ENCODE measurements at regions not wholly inside any gene's neighbourhood (a gene's known extent, or its start where the extent isn't known, plus 50 kb on each side); places are given as distances from the start of the nearest gene placed in this dataset.

DNA sequence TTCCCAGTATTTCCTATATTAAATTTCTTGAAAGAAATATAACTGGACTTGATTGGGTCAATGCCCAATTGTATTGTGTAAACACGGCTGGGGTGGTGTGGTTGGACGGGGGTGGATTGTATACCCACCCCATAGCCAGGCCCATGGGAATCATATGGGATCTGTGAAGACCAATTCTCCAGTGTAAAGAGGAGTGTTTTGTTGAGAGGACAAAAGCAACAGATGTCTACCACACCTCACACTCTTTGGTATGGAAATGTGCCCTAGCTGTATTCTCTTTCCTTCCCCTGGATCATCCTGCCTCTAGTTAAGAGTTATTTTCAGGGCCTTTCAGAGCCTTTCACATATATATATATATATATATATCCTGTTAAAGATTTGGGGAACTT, 57.5 kb upstream of the TGIF1 start:
- WGBS, 5 donors, result 74 to 87% (median 82%) methylated on average over 2 of the region's 2 CpGs
- intact Hi-C loops (cut with DNase I; ENCODE audit: low total_unique reads), result no loop called here
- Histone ChIP-seq H3K36me3 (no peaks in the 10 kb centered on the region), H3K4me3 (no peak overlapping the region), H3K9me3 (peaks cover 7 to 22% (median 14%) of the 10 kb centered on the region in 4 donors), H3K4me1 (peaks cover 0 to 5% (median 0%) of the 10 kb centered on the region in 4 donors), H3K27me3 (no peaks in the 10 kb centered on the region), H3K27ac (no peak overlapping the region)
- no peak for DNase-seq
- TF ChIP-seq, protein P1, sequence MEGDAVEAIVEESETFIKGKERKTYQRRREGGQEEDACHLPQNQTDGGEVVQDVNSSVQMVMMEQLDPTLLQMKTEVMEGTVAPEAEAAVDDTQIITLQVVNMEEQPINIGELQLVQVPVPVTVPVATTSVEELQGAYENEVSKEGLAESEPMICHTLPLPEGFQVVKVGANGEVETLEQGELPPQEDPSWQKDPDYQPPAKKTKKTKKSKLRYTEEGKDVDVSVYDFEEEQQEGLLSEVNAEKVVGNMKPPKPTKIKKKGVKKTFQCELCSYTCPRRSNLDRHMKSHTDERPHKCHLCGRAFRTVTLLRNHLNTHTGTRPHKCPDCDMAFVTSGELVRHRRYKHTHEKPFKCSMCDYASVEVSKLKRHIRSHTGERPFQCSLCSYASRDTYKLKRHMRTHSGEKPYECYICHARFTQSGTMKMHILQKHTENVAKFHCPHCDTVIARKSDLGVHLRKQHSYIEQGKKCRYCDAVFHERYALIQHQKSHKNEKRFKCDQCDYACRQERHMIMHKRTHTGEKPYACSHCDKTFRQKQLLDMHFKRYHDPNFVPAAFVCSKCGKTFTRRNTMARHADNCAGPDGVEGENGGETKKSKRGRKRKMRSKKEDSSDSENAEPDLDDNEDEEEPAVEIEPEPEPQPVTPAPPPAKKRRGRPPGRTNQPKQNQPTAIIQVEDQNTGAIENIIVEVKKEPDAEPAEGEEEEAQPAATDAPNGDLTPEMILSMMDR (IDR thresholded peaks at IDR 0.05), result no peak
- TF ChIP-seq POLR2A (IDR thresholded peaks at IDR 0.05), result no peak
- no peak for TF ChIP-seq EP300 (IDR thresholded peaks at IDR 0.05)
- TF ChIP-seq POLR2AphosphoS5 (IDR thresholded peaks at IDR 0.05), result no peak

DNA sequence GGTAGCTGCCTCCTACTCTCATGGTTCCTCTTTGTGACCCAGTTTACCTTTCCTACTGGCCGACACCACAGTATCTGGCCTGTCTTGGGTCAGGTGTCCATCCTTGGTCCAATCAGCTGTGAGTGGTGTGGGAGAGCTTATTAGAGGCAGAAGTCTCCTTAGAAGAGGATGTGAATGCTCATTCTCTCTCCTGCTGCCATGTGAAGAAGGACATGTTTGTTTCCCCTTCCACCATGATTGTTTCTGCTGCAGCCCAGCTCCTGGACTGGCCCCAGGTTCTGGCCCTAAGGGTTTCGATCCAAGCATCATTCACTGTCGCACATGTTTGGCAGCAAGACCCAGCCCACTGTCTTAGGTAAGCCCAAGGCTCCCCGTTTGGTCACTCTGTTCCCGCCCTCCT, 55.3 kb upstream of the TGIF1 start:
- intact Hi-C loops (cut with DNase I; ENCODE audit: low total_unique reads), result no loop called here
- 91 to 99% (median 96%) methylated on average over 5 of the region's 5 CpGs for WGBS, 5 donors
- peaks cover 0 to 5% (median 0%) of the 10 kb centered on the region in 4 donors for H3K4me1 ChIP-seq
- no peak overlapping the region for H3K4me3 ChIP-seq
- DNase-seq, result no peak
- TF ChIP-seq EP300 (IDR thresholded peaks at IDR 0.05) (no peak), POLR2AphosphoS5 (IDR thresholded peaks at IDR 0.05) (no peak), POLR2A (IDR thresholded peaks at IDR 0.05) (no peak)
- TF ChIP-seq, protein P1 (IDR thresholded peaks at IDR 0.05), result no peak
- peaks cover 7 to 19% (median 14%) of the 10 kb centered on the region in 4 donors for H3K9me3 ChIP-seq
- no peaks in the 10 kb centered on the region for H3K27me3 ChIP-seq
- no peak overlapping the region for H3K27ac ChIP-seq
- no peaks in the 10 kb centered on the region for H3K36me3 ChIP-seq

DNA sequence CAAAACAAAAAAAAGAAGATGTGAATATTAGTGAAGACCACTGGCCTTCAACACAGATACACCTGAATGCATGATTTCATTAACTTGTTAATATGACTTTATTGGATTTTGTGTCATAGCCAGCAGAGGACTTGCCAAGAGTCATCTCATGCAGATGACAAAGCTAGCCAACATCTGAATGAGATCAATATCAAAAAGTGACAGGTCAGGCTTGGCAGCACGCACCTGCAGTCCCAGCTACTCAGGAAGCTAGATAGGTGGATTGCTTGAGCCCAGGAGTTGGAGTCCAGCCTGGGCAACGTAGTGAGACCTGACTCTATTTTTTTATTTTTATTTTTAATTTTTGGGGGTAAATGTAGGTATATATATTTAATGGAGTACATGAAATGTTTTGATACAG, 54.5 kb upstream of the TGIF1 start:
- Histone ChIP-seq H3K9me3 (peaks cover 2 to 11% (median 8%) of the 10 kb centered on the region in 4 donors), H3K4me3 (no peak overlapping the region), H3K4me1 (peaks cover 0 to 5% (median 0%) of the 10 kb centered on the region in 4 donors), H3K36me3 (no peaks in the 10 kb centered on the region), H3K27me3 (no peaks in the 10 kb centered on the region), H3K27ac (no peak overlapping the region)
- WGBS, 5 donors, result 79 to 90% (median 84%) methylated on average over 2 of the region's 2 CpGs
- intact Hi-C loops (cut with DNase I; ENCODE audit: low total_unique reads), result no loop called here
- DNase-seq, result no peak
- TF ChIP-seq POLR2A (IDR thresholded peaks at IDR 0.05) (no peak), EP300 (IDR thresholded peaks at IDR 0.05) (no peak), POLR2AphosphoS5 (IDR thresholded peaks at IDR 0.05) (no peak)
- TF ChIP-seq, protein P1 (IDR thresholded peaks at IDR 0.05), result no peak

DNA sequence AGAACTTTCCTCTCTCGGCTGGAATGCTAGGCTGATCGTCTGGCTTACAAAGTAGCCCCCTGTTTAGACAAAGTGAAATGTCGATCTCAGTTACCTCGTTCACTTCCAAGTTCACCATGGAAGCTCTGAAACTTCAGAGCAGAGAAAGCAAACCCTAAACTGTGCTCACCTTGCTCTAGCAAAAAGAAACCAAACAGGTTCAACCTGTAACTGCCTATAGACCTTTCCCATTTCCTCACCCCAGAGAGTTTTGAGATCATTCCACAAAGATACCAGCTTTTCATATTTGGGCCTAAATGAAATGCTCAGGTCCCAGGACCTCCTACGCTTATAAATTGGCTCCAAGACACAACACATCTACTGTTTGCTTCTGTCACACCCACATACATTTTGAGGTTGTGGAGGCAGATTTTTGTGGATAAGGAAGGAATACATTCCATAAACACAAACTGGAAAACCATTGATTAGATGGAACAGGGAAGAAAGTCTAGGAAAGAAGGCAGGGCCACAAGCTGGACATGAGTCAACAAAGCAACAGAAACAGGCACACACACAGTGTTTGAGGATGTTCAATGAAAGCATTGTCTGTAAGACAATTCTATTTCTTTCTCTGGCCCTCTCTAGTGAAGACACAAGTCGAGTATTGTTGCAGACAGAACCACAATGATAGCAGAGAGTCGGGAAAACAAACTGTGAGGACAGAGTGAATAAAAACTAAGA, 52.8 kb upstream of the TGIF1 start:
- intact Hi-C loops (cut with DNase I; ENCODE audit: low total_unique reads), result no loop called here
- no peak overlapping the region for H3K4me3 ChIP-seq
- 31 to 52% (median 41%) methylated on average over 7 of the region's 7 CpGs for whole genome bisulfite sequencing, 5 donors
- DNase-seq, result peak in 1 of 2 donors; percentile 76
- peaks cover 0 to 8% (median 7%) of the 10 kb centered on the region in 4 donors for H3K9me3 ChIP-seq
- peaks cover 0 to 5% (median 0%) of the 10 kb centered on the region in 4 donors for H3K4me1 ChIP-seq
- peak overlapping the region; percentile 9 to 59 (median 40) for H3K27ac ChIP-seq
- H3K27me3 ChIP-seq, result no peaks in the 10 kb centered on the region
- H3K36me3 ChIP-seq, result no peaks in the 10 kb centered on the region
- TF ChIP-seq POLR2AphosphoS5 (IDR thresholded peaks at IDR 0.05) (peak in 1 of 3 donors; percentile 23), EP300 (IDR thresholded peaks at IDR 0.05) (no peak)

DNA sequence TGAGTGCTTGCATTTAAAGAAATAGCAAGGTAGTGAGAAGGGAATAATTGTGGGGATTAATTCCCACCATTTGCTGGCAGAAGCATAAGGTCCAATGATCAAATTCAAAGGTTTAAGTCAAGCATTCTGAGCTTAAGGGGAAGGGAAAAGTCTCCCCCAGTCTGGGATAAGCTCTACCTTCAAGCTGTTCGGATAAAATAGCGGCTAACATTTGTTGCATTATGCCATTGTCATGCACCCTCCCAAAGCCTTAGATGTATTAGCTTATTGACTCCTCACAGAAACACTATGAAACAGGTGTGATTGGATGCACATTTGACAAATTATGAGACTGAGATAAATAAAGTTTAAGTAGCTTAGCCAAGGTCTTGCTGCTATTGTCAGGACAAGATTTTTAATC, 52.2 kb upstream of the TGIF1 start:
- TF ChIP-seq POLR2A (IDR thresholded peaks at IDR 0.05), result no peak
- no peak for TF ChIP-seq POLR2AphosphoS5 (IDR thresholded peaks at IDR 0.05)
- TF ChIP-seq EP300 (IDR thresholded peaks at IDR 0.05), result no peak
- TF ChIP-seq, protein P1 (IDR thresholded peaks at IDR 0.05), result no peak
- WGBS, 5 donors, result 47 to 94% (median 74%) methylated on average over 2 of the region's 2 CpGs

More for the DNA sequence above, 52.2 kb upstream of the TGIF1 start:
- Histone ChIP-seq H3K36me3 (no peaks in the 10 kb centered on the region), H3K4me3 (no peak overlapping the region), H3K9me3 (peaks cover 0 to 8% (median 7%) of the 10 kb centered on the region in 4 donors), H3K27ac (peak overlapping the region in 1 of 5 donors; percentile 44), H3K4me1 (peaks cover 0 to 5% (median 0%) of the 10 kb centered on the region in 4 donors), H3K27me3 (no peaks in the 10 kb centered on the region)
- no peak for DNase-seq
- intact Hi-C loops (cut with DNase I; ENCODE audit: low total_unique reads), result no loop called here
